H1 (cell line): ENCODE measurements at regions not wholly inside any gene's neighbourhood (a gene's known extent, or its start where the extent isn't known, plus 50 kb on each side); places are given as distances from the start of the nearest gene placed in this dataset.

ENCODE experiments used
- CTCF ChIA-PET: fragments of 300-600 bp; sonication (Branson Sonifier 250); formaldehyde crosslinking; loops from one replicate; lab custom pipeline; 2021; ENCODE audit not compliant: partially characterized antibody; lab: Charles Lee
- POLR2A ChIA-PET: fragments of 300-600 bp; sonication (Branson Sonifier 250); formaldehyde crosslinking; loops from one replicate; lab custom pipeline; 2021; ENCODE audit warnings: inconsistent platforms; ENCODE audit not compliant: partially characterized antibody; lab: Charles Lee
- DNase-seq, 2 experiments: peaks; one replicate each; pipeline versions ENCODE4 v3.0.0 to v3.0.0-alpha.2; 2010 to 2022; ENCODE audit warnings: low spot score in 2 of 2, low read depth in 1 of 2, mixed read lengths in 1 of 2
- FAIRE-seq: peaks from 2 replicates; lab custom pipeline; 2011; peaks lifted over from hg19 to GRCh38; lab: Jason Lieb, UNC
- H2AFZ ChIP-seq: 2 replicates; pipeline ENCODE4 v1.8.1; 2012; ENCODE audit warnings: low read length, inconsistent platforms
- H2AK5ac ChIP-seq: 2 replicates; pipeline ENCODE4 v1.6.1; 2013; ENCODE audit warnings: low read depth, low read length
- H2BK120ac ChIP-seq: replicated peaks from 2 replicates; pipeline ENCODE3; 2013; ENCODE audit warnings: low read depth, low read length, inconsistent platforms
- H2BK12ac ChIP-seq: 2 replicates; pipeline ENCODE4 v1.6.1; 2013; ENCODE audit warnings: low read depth, low read length
- H2BK15ac ChIP-seq: 2 replicates; pipeline ENCODE4 v1.6.1; 2013; ENCODE audit warnings: low read length
- H2BK20ac ChIP-seq: 2 replicates; pipeline ENCODE4 v1.6.1; 2013; ENCODE audit warnings: low read length
- H2BK5ac ChIP-seq: 2 replicates; pipeline ENCODE4 v1.6.1; 2013; ENCODE audit warnings: low read depth, low read length
- H3K14ac ChIP-seq: 2 replicates; pipeline ENCODE4 v1.6.1; 2013; ENCODE audit warnings: inconsistent platforms; ENCODE audit not compliant: insufficient read length
- H3K18ac ChIP-seq: 2 replicates; pipeline ENCODE4 v1.6.1; 2013; ENCODE audit warnings: low read length; ENCODE audit errors: extremely low read depth
- H3K23ac ChIP-seq: 2 replicates; pipeline ENCODE4 v1.6.1; 2013; ENCODE audit warnings: inconsistent platforms; ENCODE audit not compliant: insufficient read length
- H3K23me2 ChIP-seq: 2 replicates; pipeline ENCODE4 v1.6.1; 2013; ENCODE audit warnings: low read depth, low read length
- H3K27ac ChIP-seq: 2 replicates; pipeline ENCODE4 v1.6.1; 2011; ENCODE audit warnings: low read depth, low read length, inconsistent platforms
- H3K27me3 ChIP-seq, 4 experiments: replicated peaks in 1 of 4; 1 replicate in 1 of 4; 2 replicates in 3 of 4; pipeline versions ENCODE4 v1.6.1 to v1.8.1; 2011 to 2013; ENCODE audit warnings: low read length in 3 of 4, mild to moderate bottlenecking in 3 of 4, inconsistent platforms in 2 of 4, mixed read lengths in 2 of 4, moderate library complexity in 1 of 4; ENCODE audit not compliant: control insufficient read depth in 3 of 4, insufficient read depth in 3 of 4; ENCODE audit errors: extremely low read depth in 1 of 4
- H3K36me3 ChIP-seq, 4 experiments: 2 replicates each; pipeline versions ENCODE4 v1.6.1 to v1.8.1; 2011 to 2013; ENCODE audit warnings: mild to moderate bottlenecking in 4 of 4, low read length in 3 of 4, moderate library complexity in 2 of 4, control low read depth in 1 of 4, inconsistent platforms in 1 of 4; ENCODE audit not compliant: insufficient read depth in 4 of 4, control insufficient read depth in 2 of 4
- H3K4ac ChIP-seq: replicated peaks from 2 replicates; pipeline ENCODE3; 2013; ENCODE audit warnings: low read length, low read depth, mixed read lengths, inconsistent platforms; ENCODE audit not compliant: insufficient read length
- H3K4me1 ChIP-seq, 4 experiments: replicated peaks in 1 of 4; 1 replicate in 1 of 4; 2 replicates in 3 of 4; pipeline versions ENCODE4 v1.6.1 to v1.8.1; 2011 to 2013; ENCODE audit warnings: low read length in 3 of 4, inconsistent platforms in 2 of 4, mixed read lengths in 1 of 4; ENCODE audit not compliant: insufficient read depth in 4 of 4, control insufficient read depth in 3 of 4
- H3K4me2 ChIP-seq, 2 experiments: 2 replicates each; pipeline versions ENCODE4 v1.6.1 to v1.8.1; 2011 to 2013; ENCODE audit warnings: low read depth in 2 of 2, low read length in 2 of 2, control low read depth in 1 of 2, inconsistent platforms in 1 of 2, mild to moderate bottlenecking in 1 of 2; ENCODE audit not compliant: insufficient read depth in 1 of 2
- H3K4me3 ChIP-seq, 4 experiments: fragments of 200-600, 300-600 bp in 1 of 4; sonication (generic), shearing (Covaris generic), sonication (Bioruptor Twin) in 1 of 4; 2 replicates each; pipeline versions ENCODE4 v1.5.1 to v1.8.1; 2011 to 2016; ENCODE audit warnings: low read length in 4 of 4, low read depth in 3 of 4, control low read depth in 2 of 4, inconsistent platforms in 2 of 4, mild to moderate bottlenecking in 2 of 4, mixed read lengths in 1 of 4, moderate library complexity in 1 of 4; ENCODE audit not compliant: insufficient read depth in 2 of 4; ENCODE audit errors: extremely low read depth in 1 of 4
- H3K56ac ChIP-seq: replicated peaks from 2 replicates; pipeline ENCODE3; 2013; ENCODE audit warnings: low read depth, mild to moderate bottlenecking, mixed read lengths, low read length, inconsistent platforms; ENCODE audit not compliant: insufficient read length
- H3K79me1 ChIP-seq: 2 replicates; pipeline ENCODE4 v1.6.1; 2013; ENCODE audit warnings: low read depth, low read length, control low read depth
- H3K79me2 ChIP-seq, 2 experiments: 2 replicates each; pipeline versions ENCODE4 v1.6.1 to v1.8.1; 2012 to 2013; ENCODE audit warnings: low read length in 2 of 2, mild to moderate bottlenecking in 2 of 2, inconsistent platforms in 1 of 2; ENCODE audit not compliant: insufficient read depth in 2 of 2, control insufficient read depth in 1 of 2
- H3K9ac ChIP-seq, 4 experiments: replicated peaks in 1 of 4; 1 replicate in 1 of 4; 2 replicates in 3 of 4; pipeline versions ENCODE4 v1.6.1 to v1.8.1; 2011 to 2013; ENCODE audit warnings: low read depth in 3 of 4, low read length in 3 of 4, control low read depth in 2 of 4, mild to moderate bottlenecking in 2 of 4, moderate library complexity in 2 of 4, inconsistent platforms in 1 of 4; ENCODE audit errors: extremely low read depth in 1 of 4
- H3K9me3 ChIP-seq, 2 experiments: 2 replicates each; pipeline versions ENCODE4 v1.6.1 to v1.8.1; 2012 to 2013; ENCODE audit warnings: mild to moderate bottlenecking in 2 of 2, moderate library complexity in 2 of 2, control low read depth in 1 of 2, inconsistent platforms in 1 of 2, low read depth in 1 of 2, low read length in 1 of 2, mixed read lengths in 1 of 2; ENCODE audit not compliant: insufficient read depth in 2 of 2
- H4K20me1 ChIP-seq, 2 experiments: replicated peaks in 1 of 2; 2 replicates each; pipeline versions ENCODE3 to v1.8.1; 2011 to 2013; ENCODE audit warnings: inconsistent platforms in 2 of 2, low read length in 2 of 2, mild to moderate bottlenecking in 1 of 2; ENCODE audit not compliant: insufficient read depth in 2 of 2, control insufficient read depth in 1 of 2
- H4K5ac ChIP-seq: 2 replicates; pipeline ENCODE4 v1.6.1; 2013; ENCODE audit warnings: low read length, low read depth, mixed read lengths, inconsistent platforms; ENCODE audit not compliant: insufficient read length
- H4K8ac ChIP-seq: 2 replicates; pipeline ENCODE4 v1.8.0; 2013; ENCODE audit warnings: mild to moderate bottlenecking, moderate library complexity, low read length, inconsistent platforms; ENCODE audit not compliant: insufficient read depth; ENCODE audit errors: extremely low read depth
- H4K91ac ChIP-seq: replicated peaks from 2 replicates; pipeline ENCODE3; 2013; ENCODE audit warnings: low read length, mixed read lengths, inconsistent platforms; ENCODE audit not compliant: insufficient read length
- ASH2L ChIP-seq: fragments of 200-600, 300-600 bp; sonication (generic); IDR thresholded peaks from one replicate; pipeline ENCODE4 v1.7.1; 2017; ENCODE audit warnings: low read length
- CHD2 ChIP-seq: IDR thresholded peaks from 2 replicates; pipeline ENCODE4 v1.6.1; 2012; ENCODE audit warnings: low read length, improper control_type of control experiment
- CREB1 ChIP-seq: IDR thresholded peaks from 2 replicates; pipeline ENCODE4 v1.6.1; 2012; ENCODE audit warnings: inconsistent platforms
- E2F6 ChIP-seq: IDR thresholded peaks from 2 replicates; pipeline ENCODE4 v1.6.1; 2012; ENCODE audit warnings: inconsistent platforms
- EGR1 ChIP-seq: IDR thresholded peaks from 2 replicates; pipeline ENCODE4 v1.6.1; 2011; ENCODE audit warnings: low read depth, low read length, borderline replicate concordance
- EP300 ChIP-seq, 2 experiments: IDR thresholded peaks; 1 replicate in 1 of 2; 2 replicates in 1 of 2; pipeline ENCODE4 v1.6.1; 2011 to 2012; ENCODE audit warnings: low read depth in 2 of 2, low read length in 2 of 2, mild to moderate bottlenecking in 2 of 2, borderline replicate concordance in 1 of 2, inconsistent platforms in 1 of 2, moderate library complexity in 1 of 2
- JUN ChIP-seq: IDR thresholded peaks from 2 replicates; pipeline ENCODE4 v1.6.1; 2011; ENCODE audit warnings: low read depth, mild to moderate bottlenecking, improper control_type of control experiment, low read length
- KDM1A ChIP-seq: fragments of 200-600, 300-600 bp; sonication (generic); IDR thresholded peaks from 2 replicates; pipeline ENCODE4 v1.7.1; 2016; ENCODE audit warnings: mild to moderate bottlenecking, low read length, borderline replicate concordance
- KDM5A ChIP-seq: fragments of 200-600 bp; IDR thresholded peaks from 2 replicates; pipeline ENCODE4 v1.7.1; 2012; ENCODE audit warnings: mild to moderate bottlenecking, low read length, inconsistent platforms, mixed read lengths
- POLR2A ChIP-seq, 2 experiments: IDR thresholded peaks; 1 replicate in 1 of 2; 2 replicates in 1 of 2; pipeline ENCODE4 v1.6.1; 2011; ENCODE audit warnings: low read depth in 2 of 2, low read length in 2 of 2, mild to moderate bottlenecking in 2 of 2; ENCODE audit errors: control extremely low read depth in 1 of 2
- POLR2AphosphoS5 ChIP-seq: IDR thresholded peaks from 2 replicates; pipeline ENCODE4 v1.6.1; 2011; ENCODE audit warnings: low read depth, low read length
- POU5F1 ChIP-seq: IDR thresholded peaks from 2 replicates; pipeline ENCODE4 v1.6.1; 2011; ENCODE audit warnings: low read depth, mild to moderate bottlenecking, low read length, moderate library complexity
- SP1 ChIP-seq: IDR thresholded peaks from 2 replicates; pipeline ENCODE4 v1.6.1; 2011; ENCODE audit warnings: low read depth, low read length
- SRF ChIP-seq: IDR thresholded peaks from 2 replicates; pipeline ENCODE4 v1.6.1; 2011; ENCODE audit warnings: mild to moderate bottlenecking, low read depth, low read length, moderate library complexity
- SUZ12 ChIP-seq: fragments of 200-600 bp; sonication (generic); IDR thresholded peaks from 2 replicates; pipeline ENCODE4 v1.6.1; 2012; ENCODE audit warnings: mild to moderate bottlenecking, inconsistent platforms, low read length, moderate library complexity, mixed read lengths
- TAF7 ChIP-seq: optimal IDR thresholded peaks from 2 replicates; pipeline ENCODE3; 2011; ENCODE audit warnings: low read depth, mild to moderate bottlenecking, inconsistent platforms, low read length, moderate library complexity, borderline replicate concordance
- TEAD4 ChIP-seq: IDR thresholded peaks from 2 replicates; pipeline ENCODE4 v1.6.1; 2012; ENCODE audit warnings: low read depth, low read length, inconsistent platforms, mixed read lengths
- WGBS, 2 experiments: shearing (Covaris generic) in 1 of 2; methylation state at CpG; one replicate each; pipeline versions ENCODE4 v1.1.6 to v1.1.7; 2013 to 2015; ENCODE audit warnings: low lambda C conversion rate in 2 of 2, mixed read lengths in 2 of 2, inconsistent platforms in 1 of 2, low coverage in 1 of 2, missing lambda C conversion rate in 1 of 2; ENCODE audit not compliant: insufficient replicate concordance in 2 of 2, insufficient coverage in 1 of 2, insufficient read length in 1 of 2; ENCODE audit errors: extremely low coverage in 1 of 2, missing lambda C conversion rate in 1 of 2; 5-methylcytosine and 5-hydroxymethylcytosine counted together

GRCh38 chr18:65411061-65411460 lies 339.8 kb upstream of the CDH7 start:
- H3K4me1 ChIP-seq: peaks cover 2 to 6% (median 4%) of the 10 kb centered on the region in 4 experiments; a peak in 4 of 7 replicates
- no peak overlapping the region for H3K18ac ChIP-seq
- no peak overlapping the region for H3K9ac ChIP-seq
- CTCF ChIA-PET: no interaction called here
- no peak overlapping the region for H4K8ac ChIP-seq
- no peaks in the 10 kb centered on the region for H3K36me3 ChIP-seq
- no peak overlapping the region for H4K91ac ChIP-seq
- H4K20me1 ChIP-seq: no peaks in the 10 kb centered on the region
- DNase-seq: no peak
- FAIRE-seq: no peak
- H3K9me3 ChIP-seq: no peaks in the 10 kb centered on the region
- no peak overlapping the region for H2BK20ac ChIP-seq
- no peak overlapping the region for H4K5ac ChIP-seq
- H2BK15ac ChIP-seq: no peak overlapping the region
- no peak overlapping the region for H3K4me2 ChIP-seq
- H3K14ac ChIP-seq: no peak overlapping the region
- H2BK120ac ChIP-seq: no peak overlapping the region
- no peak overlapping the region for H3K23ac ChIP-seq
- H3K56ac ChIP-seq: no peak overlapping the region
- H3K79me2 ChIP-seq: no peaks in the 10 kb centered on the region
- H3K4ac ChIP-seq: no peak overlapping the region
- H3K79me1 ChIP-seq: no peaks in the 10 kb centered on the region
- 85% methylated on average over 1 of the region's 1 CpG; no CpG with 5 or more reads in 1 of the 2 experiments for WGBS, 2 experiments
- H2AFZ ChIP-seq: no peak overlapping the region
- H3K4me3 ChIP-seq: no peak overlapping the region
- H3K27me3 ChIP-seq: no peaks in the 10 kb centered on the region
- no peaks in the 10 kb centered on the region for H3K23me2 ChIP-seq
- POLR2A ChIA-PET: no interaction called here
- no peak overlapping the region for H2BK5ac ChIP-seq
- no peak overlapping the region for H3K27ac ChIP-seq
- no peak overlapping the region for H2BK12ac ChIP-seq
- no peak overlapping the region for H2AK5ac ChIP-seq
- TF ChIP-seq SRF (no peak), ASH2L (no peak), EGR1 (no peak), SUZ12 (no peak), POU5F1 (no peak), E2F6 (no peak), KDM5A (no peak), CREB1 (no peak), KDM1A (no peak), JUN (no peak), CHD2 (no peak), POLR2A (IDR thresholded peaks at IDR 0.05; ENCODE audit: control extremely low read depth in 1 of 2, low read depth in 2 of 2, low read length in 2 of 2) (no peak), POLR2AphosphoS5 (no peak), TAF7 (no peak), SP1 (no peak), EP300 (IDR thresholded peaks at IDR 0.05; ENCODE audit: borderline replicate concordance in 1 of 2, low read depth in 2 of 2, low read length in 2 of 2) (no peak), TEAD4 (no peak)
